Spleen (tissue), 11 donors: ENCODE measurements at regions not wholly inside any gene's neighbourhood (a gene's known extent, or its start where the extent isn't known, plus 50 kb on each side); places are given as distances from the start of the nearest gene placed in this dataset.

Source experiments
- DNase-seq: peaks from one replicate; pipeline ENCODE4 v3.0.0-alpha.2; 2020
- H3K27ac ChIP-seq, 8 donors: fragments of 200-600 bp; sonication (generic) in 7 of 8; 1 replicate in 4 of 8; 2 replicates in 4 of 8; pipeline versions ENCODE4 v1.5.0 to v1.8.0; 2016 to 2021; ENCODE audit warnings: inconsistent platforms in 4 of 8, mild to moderate bottlenecking in 4 of 8, moderate library complexity in 1 of 8
- H3K27me3 ChIP-seq, 7 donors: fragments of 200-600 bp; sonication (generic) in 6 of 7; replicated peaks in 1 of 7; 1 replicate in 4 of 7; 2 replicates in 3 of 7; pipeline versions ENCODE4 v1.5.0 to v1.8.0; 2016 to 2021; ENCODE audit warnings: inconsistent platforms in 3 of 7, mild to moderate bottlenecking in 1 of 7
- H3K36me3 ChIP-seq, 6 donors: fragments of 200-600 bp; sonication (generic) in 5 of 6; 1 replicate in 4 of 6; 2 replicates in 2 of 6; pipeline versions ENCODE4 v1.5.0 to v1.8.0; 2016 to 2021; ENCODE audit warnings: inconsistent platforms in 2 of 6
- H3K4me1 ChIP-seq, 6 donors: fragments of 200-600 bp; sonication (generic) in 5 of 6; 1 replicate in 3 of 6; 2 replicates in 3 of 6; pipeline versions ENCODE4 v1.5.0 to v1.8.0; 2016 to 2021; ENCODE audit warnings: inconsistent platforms in 3 of 6
- H3K4me3 ChIP-seq, 8 donors: fragments of 200-600 bp; sonication (generic) in 7 of 8; 1 replicate in 4 of 8; 2 replicates in 4 of 8; pipeline versions ENCODE4 v1.5.0 to v1.8.0; 2016 to 2021; ENCODE audit warnings: inconsistent platforms in 4 of 8, mild to moderate bottlenecking in 4 of 8, moderate library complexity in 2 of 8
- H3K9me3 ChIP-seq, 8 donors: fragments of 200-600 bp; sonication (generic) in 7 of 8; 1 replicate in 4 of 8; 2 replicates in 4 of 8; pipeline versions ENCODE4 v1.5.0 to v1.8.0; 2016 to 2021; ENCODE audit warnings: inconsistent platforms in 4 of 8
- POLR2A ChIP-seq, 3 donors: fragments of 450-650 bp; IDR thresholded peaks; one replicate each; pipeline ENCODE4 v1.5.1; 2017; ENCODE audit warnings: antibody characterized with exemption in 3 of 3, mild to moderate bottlenecking in 1 of 3
- POLR2AphosphoS5 ChIP-seq, 3 donors: sonication (generic); formaldehyde crosslinking; IDR thresholded peaks; one replicate each; pipeline ENCODE4 v1.5.1; 2017; ENCODE audit warnings: antibody characterized with exemption in 3 of 3
- WGBS, 5 donors: extraction: QIAGEN DNeasy Blood & Tissue Kit in 3 of 5; methylation state at CpG; one replicate each; pipeline versions ENCODE4 v1.1.5 to v1.1.7; 2013 to 2018; 5-methylcytosine and 5-hydroxymethylcytosine counted together
- intact Hi-C: fragments of 100-400 bp; cut with DNase I; formaldehyde crosslinking; loops from one replicate; pipeline ENCODE4 v1.15.0; 2023; ENCODE audit warnings: low total_unique reads
- TF ChIP-seq, protein P1 (sequence below), 11 experiments: fragments of 200-600 bp in 7 of 11; fragments of 450-650 bp in 4 of 11; sonication (generic) in 4 of 11; IDR thresholded peaks in 8 of 11; conservative IDR thresholded peaks in 3 of 11; 1 replicate in 7 of 11; 2 replicates in 4 of 11; pipeline versions ENCODE4 v1.4.0 to v1.8.0; 2016 to 2021; ENCODE audit warnings: antibody characterized with exemption in 11 of 11, inconsistent platforms in 4 of 11, mild to moderate bottlenecking in 1 of 11
- donor health status: healthy with polysubstance abuse.
- donor health status: DM: no; HTN: no; CAD: no; lungs with moderate emphysema.
- donor health status: DM: no; HTN: no; CAD: no.
- donor health status: Bipolar disorder and iron deficiency.
- donor health status: healthy.
- donor health status: DM: no; HTN: no; CAD: no.
- donor health status: DM: yes; HTN: yes; CAD: no.

- TF ChIP-seq, protein P1, sequence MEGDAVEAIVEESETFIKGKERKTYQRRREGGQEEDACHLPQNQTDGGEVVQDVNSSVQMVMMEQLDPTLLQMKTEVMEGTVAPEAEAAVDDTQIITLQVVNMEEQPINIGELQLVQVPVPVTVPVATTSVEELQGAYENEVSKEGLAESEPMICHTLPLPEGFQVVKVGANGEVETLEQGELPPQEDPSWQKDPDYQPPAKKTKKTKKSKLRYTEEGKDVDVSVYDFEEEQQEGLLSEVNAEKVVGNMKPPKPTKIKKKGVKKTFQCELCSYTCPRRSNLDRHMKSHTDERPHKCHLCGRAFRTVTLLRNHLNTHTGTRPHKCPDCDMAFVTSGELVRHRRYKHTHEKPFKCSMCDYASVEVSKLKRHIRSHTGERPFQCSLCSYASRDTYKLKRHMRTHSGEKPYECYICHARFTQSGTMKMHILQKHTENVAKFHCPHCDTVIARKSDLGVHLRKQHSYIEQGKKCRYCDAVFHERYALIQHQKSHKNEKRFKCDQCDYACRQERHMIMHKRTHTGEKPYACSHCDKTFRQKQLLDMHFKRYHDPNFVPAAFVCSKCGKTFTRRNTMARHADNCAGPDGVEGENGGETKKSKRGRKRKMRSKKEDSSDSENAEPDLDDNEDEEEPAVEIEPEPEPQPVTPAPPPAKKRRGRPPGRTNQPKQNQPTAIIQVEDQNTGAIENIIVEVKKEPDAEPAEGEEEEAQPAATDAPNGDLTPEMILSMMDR (IDR thresholded peaks at IDR 0.05 in 8 of 11, conservative IDR thresholded peaks at IDR 0.05 in 3 of 11): no peak
- TF ChIP-seq POLR2A (IDR thresholded peaks at IDR 0.05) (no peak), POLR2AphosphoS5 (IDR thresholded peaks at IDR 0.05) (no peak)
- Histone ChIP-seq H3K4me1 (no peaks in the 10 kb centered on the region), H3K9me3 (peaks cover 0 to 11% (median 0%) of the 10 kb centered on the region in 8 donors), H3K27me3 (no peaks in the 10 kb centered on the region), H3K27ac (no peak overlapping the region), H3K4me3 (no peak overlapping the region), H3K36me3 (no peaks in the 10 kb centered on the region)
- DNase-seq: no peak
- intact Hi-C loops: no loop called here
- 86 to 96% (median 91%) methylated on average over 2 of the region's 2 CpGs for WGBS, 5 donors
Observed at GRCh38 chr9:118606668-118607067, 762.6 kb downstream of the BRINP1 start.

DNA sequence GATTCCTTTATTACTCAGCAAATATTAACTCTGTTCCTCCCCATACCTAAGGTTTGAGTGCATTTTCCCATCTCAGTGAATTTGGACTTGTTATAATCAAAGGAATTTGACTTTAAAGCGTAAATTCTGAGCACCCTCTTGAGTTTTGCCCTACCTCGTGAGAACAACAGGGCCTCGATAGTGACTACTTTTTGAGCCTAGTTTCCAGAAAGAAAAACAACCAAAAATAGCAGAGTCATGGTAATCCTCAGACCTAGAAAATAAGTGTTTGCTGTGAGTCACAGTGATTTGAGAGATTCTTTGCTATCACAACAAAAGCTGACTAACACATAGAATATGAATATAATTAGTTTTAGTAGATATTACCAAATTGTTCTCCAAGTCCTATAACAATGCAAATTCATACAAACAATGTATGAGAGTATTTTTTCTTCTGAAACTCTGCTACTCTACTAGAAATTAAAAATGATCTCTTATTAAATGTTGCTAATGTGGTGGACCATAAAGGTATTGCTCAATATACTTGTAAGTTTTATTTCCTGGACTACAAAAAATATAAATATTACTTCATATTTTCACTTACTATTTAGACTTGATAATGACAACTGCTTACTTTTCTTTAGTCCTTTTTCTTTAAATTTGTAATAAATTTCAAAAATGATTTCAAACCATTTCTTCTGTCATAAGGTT, 759.7 kb downstream of the BRINP1 start:
- DNase-seq: no peak
- no peaks in the 10 kb centered on the region for H3K36me3 ChIP-seq
- WGBS, 5 donors: 80 to 85% (median 84%) methylated on average over 3 of the region's 3 CpGs
- no peaks in the 10 kb centered on the region for H3K27me3 ChIP-seq
- TF ChIP-seq, protein P1 (IDR thresholded peaks at IDR 0.05 in 8 of 11, conservative IDR thresholded peaks at IDR 0.05 in 3 of 11): no peak
- no peak for TF ChIP-seq POLR2A (IDR thresholded peaks at IDR 0.05)
- TF ChIP-seq POLR2AphosphoS5 (IDR thresholded peaks at IDR 0.05): no peak
- no peak overlapping the region for H3K27ac ChIP-seq
- peaks cover 0 to 11% (median 0%) of the 10 kb centered on the region in 8 donors for H3K9me3 ChIP-seq
- no peak overlapping the region for H3K4me3 ChIP-seq
- H3K4me1 ChIP-seq: no peaks in the 10 kb centered on the region
- intact Hi-C loops: no loop called here

GRCh38 chr9:118612201-118612600, 757.0 kb downstream of the BRINP1 start:
- TF ChIP-seq, protein P1 (IDR thresholded peaks at IDR 0.05 in 8 of 11, conservative IDR thresholded peaks at IDR 0.05 in 3 of 11): no peak
- TF ChIP-seq POLR2AphosphoS5 (IDR thresholded peaks at IDR 0.05) (no peak), POLR2A (IDR thresholded peaks at IDR 0.05) (no peak)
- WGBS, 5 donors: 50 to 73% (median 57%) methylated on average over 3 of the region's 3 CpGs

GRCh38 chr9:118613996-118614395, 755.2 kb downstream of the BRINP1 start:
- no peak for DNase-seq
- no peaks in the 10 kb centered on the region for H3K4me1 ChIP-seq
- H3K4me3 ChIP-seq: no peak overlapping the region
- H3K9me3 ChIP-seq: peaks cover 0 to 11% (median 0%) of the 10 kb centered on the region in 8 donors
- no peak overlapping the region for H3K27ac ChIP-seq
- TF ChIP-seq POLR2A (IDR thresholded peaks at IDR 0.05): no peak
- H3K27me3 ChIP-seq: no peaks in the 10 kb centered on the region
- 55 to 81% (median 76%) methylated on average over 1 of the region's 1 CpG for WGBS, 5 donors
- no peaks in the 10 kb centered on the region for H3K36me3 ChIP-seq
- intact Hi-C loops: no loop called here

More at GRCh38 chr9:118612201-118612600, 757.0 kb downstream of the BRINP1 start:
- H3K27me3 ChIP-seq: no peaks in the 10 kb centered on the region
- no peak overlapping the region for H3K27ac ChIP-seq
- no peaks in the 10 kb centered on the region for H3K4me1 ChIP-seq
- intact Hi-C loops: no loop called here
- H3K36me3 ChIP-seq: no peaks in the 10 kb centered on the region
- H3K9me3 ChIP-seq: peaks cover 0 to 11% (median 0%) of the 10 kb centered on the region in 8 donors
- no peak for DNase-seq
- no peak overlapping the region for H3K4me3 ChIP-seq
